ENCODE measurements at regions not wholly inside any gene's neighbourhood (a gene's known extent, or its start where the extent isn't known, plus 50 kb on each side); places are given as distances from the start of the nearest gene placed in this dataset.
A peak's percentile ranks its signal among the peaks of the same experiment; 100 is the strongest.
"Not testable (repeated sequence)": the region's sequence is repeated elsewhere in the genome, so short reads cannot be mapped to it uniquely, and the experiment has no call there.

GRCh38 chr4:153936121-153936520 is 147.2 kb upstream of the SFRP2 start:
- no peak for DNase-seq (ENCODE audit: low spot score)

- DNase-seq (ENCODE audit: low spot score), result no peak
Measured at GRCh38 chr4:153934688-153935017, 145.8 kb upstream of the SFRP2 start.

- DNase-seq (ENCODE audit: low spot score), result peak; percentile 53
Measured at GRCh38 chr4:153933915-153934687, 145.2 kb upstream of the SFRP2 start.

- DNase-seq (ENCODE audit: low spot score), result peak; percentile 81
Measured at GRCh38 chr4:153931804-153932203, 142.9 kb upstream of the SFRP2 start.

- peak; percentile 18 for DNase-seq (ENCODE audit: low spot score)
Measured at GRCh38 chr4:153929675-153930074, 140.8 kb upstream of the SFRP2 start.

GRCh38 chr4:153927451-153927850 is 138.6 kb upstream of the SFRP2 start:
- DNase-seq (ENCODE audit: low spot score), result no peak

GRCh38 chr4:153922148-153922547 is 133.3 kb upstream of the SFRP2 start:
- DNase-seq (ENCODE audit: low spot score), result no peak

GRCh38 chr4:153919667-153920066 is 130.8 kb upstream of the SFRP2 start:
- DNase-seq (ENCODE audit: low spot score), result peak; percentile 45

- no peak for DNase-seq (ENCODE audit: low spot score)
Measured at GRCh38 chr4:153916273-153916755, 127.4 kb upstream of the SFRP2 start.

GRCh38 chr4:153912301-153912700 is 123.4 kb upstream of the SFRP2 start:
- no peak for DNase-seq (ENCODE audit: low spot score)

GRCh38 chr4:153909672-153910071 is 120.8 kb upstream of the SFRP2 start:
- no peak for DNase-seq (ENCODE audit: low spot score)

GRCh38 chr4:153906231-153906630 is 117.3 kb upstream of the SFRP2 start:
- DNase-seq (ENCODE audit: low spot score), result no peak

- no peak for DNase-seq (ENCODE audit: low spot score)
Measured at GRCh38 chr4:153905231-153905630, 116.3 kb upstream of the SFRP2 start.

GRCh38 chr4:153904011-153904410 is 115.1 kb upstream of the SFRP2 start:
- peak; percentile 92 for DNase-seq (ENCODE audit: low spot score)

- no peak for DNase-seq (ENCODE audit: low spot score)
Measured at GRCh38 chr4:153901220-153901619, 112.3 kb upstream of the SFRP2 start.

- no peak for DNase-seq (ENCODE audit: low spot score)
Measured at GRCh38 chr4:153900426-153900825, 111.5 kb upstream of the SFRP2 start.

GRCh38 chr4:153890761-153891160 is 101.9 kb upstream of the SFRP2 start:
- DNase-seq (ENCODE audit: low spot score), result no peak

- DNase-seq (ENCODE audit: low spot score), result no peak
Measured at GRCh38 chr4:153887217-153887616, 98.3 kb upstream of the SFRP2 start.

GRCh38 chr4:153884325-153884724 is 95.4 kb upstream of the SFRP2 start:
- DNase-seq (ENCODE audit: low spot score), result no peak

GRCh38 chr4:153880983-153881382 is 92.1 kb upstream of the SFRP2 start:
- no peak for DNase-seq (ENCODE audit: low spot score)

- no peak for DNase-seq (ENCODE audit: low spot score)
Measured at GRCh38 chr4:153877898-153878297, 89.0 kb upstream of the SFRP2 start.

GRCh38 chr4:153873741-153874140 is 84.9 kb upstream of the SFRP2 start:
- no peak for DNase-seq (ENCODE audit: low spot score)

- DNase-seq (ENCODE audit: low spot score), result not testable (repeated sequence)
Measured at GRCh38 chr4:153866766-153867165, 77.9 kb upstream of the SFRP2 start.

- DNase-seq (ENCODE audit: low spot score), result no peak
Measured at GRCh38 chr4:153852501-153852900, 63.6 kb upstream of the SFRP2 start.

Data from umbilical cord (tissue), 1 donor.